Spleen (tissue), 11 donors: ENCODE measurements at regions not wholly inside any gene's neighbourhood (a gene's known extent, or its start where the extent isn't known, plus 50 kb on each side); places are given as distances from the start of the nearest gene placed in this dataset.

Experiments used
- DNase-seq: peaks from one replicate; pipeline ENCODE4 v3.0.0-alpha.2; 2020
- H3K27ac ChIP-seq, 8 donors: fragments of 200-600 bp; sonication (generic) in 7 of 8; 1 replicate in 4 of 8; 2 replicates in 4 of 8; pipeline versions ENCODE4 v1.5.0 to v1.8.0; 2016 to 2021; ENCODE audit warnings: inconsistent platforms in 4 of 8, mild to moderate bottlenecking in 4 of 8, moderate library complexity in 1 of 8
- H3K27me3 ChIP-seq, 7 donors: fragments of 200-600 bp; sonication (generic) in 6 of 7; replicated peaks in 1 of 7; 1 replicate in 4 of 7; 2 replicates in 3 of 7; pipeline versions ENCODE4 v1.5.0 to v1.8.0; 2016 to 2021; ENCODE audit warnings: inconsistent platforms in 3 of 7, mild to moderate bottlenecking in 1 of 7
- H3K36me3 ChIP-seq, 6 donors: fragments of 200-600 bp; sonication (generic) in 5 of 6; 1 replicate in 4 of 6; 2 replicates in 2 of 6; pipeline versions ENCODE4 v1.5.0 to v1.8.0; 2016 to 2021; ENCODE audit warnings: inconsistent platforms in 2 of 6
- H3K4me1 ChIP-seq, 6 donors: fragments of 200-600 bp; sonication (generic) in 5 of 6; 1 replicate in 3 of 6; 2 replicates in 3 of 6; pipeline versions ENCODE4 v1.5.0 to v1.8.0; 2016 to 2021; ENCODE audit warnings: inconsistent platforms in 3 of 6
- H3K4me3 ChIP-seq, 8 donors: fragments of 200-600 bp; sonication (generic) in 7 of 8; 1 replicate in 4 of 8; 2 replicates in 4 of 8; pipeline versions ENCODE4 v1.5.0 to v1.8.0; 2016 to 2021; ENCODE audit warnings: inconsistent platforms in 4 of 8, mild to moderate bottlenecking in 4 of 8, moderate library complexity in 2 of 8
- H3K9me3 ChIP-seq, 8 donors: fragments of 200-600 bp; sonication (generic) in 7 of 8; 1 replicate in 4 of 8; 2 replicates in 4 of 8; pipeline versions ENCODE4 v1.5.0 to v1.8.0; 2016 to 2021; ENCODE audit warnings: inconsistent platforms in 4 of 8
- POLR2A ChIP-seq, 3 donors: fragments of 450-650 bp; IDR thresholded peaks; one replicate each; pipeline ENCODE4 v1.5.1; 2017; ENCODE audit warnings: antibody characterized with exemption in 3 of 3, mild to moderate bottlenecking in 1 of 3
- POLR2AphosphoS5 ChIP-seq, 3 donors: sonication (generic); formaldehyde crosslinking; IDR thresholded peaks; one replicate each; pipeline ENCODE4 v1.5.1; 2017; ENCODE audit warnings: antibody characterized with exemption in 3 of 3
- WGBS, 5 donors: extraction: QIAGEN DNeasy Blood & Tissue Kit in 3 of 5; methylation state at CpG; one replicate each; pipeline versions ENCODE4 v1.1.5 to v1.1.7; 2013 to 2018; 5-methylcytosine and 5-hydroxymethylcytosine counted together
- intact Hi-C: fragments of 100-400 bp; cut with DNase I; formaldehyde crosslinking; loops from one replicate; pipeline ENCODE4 v1.15.0; 2023; ENCODE audit warnings: low total_unique reads
- TF ChIP-seq, protein P1 (sequence below), 11 experiments: fragments of 200-600 bp in 7 of 11; fragments of 450-650 bp in 4 of 11; sonication (generic) in 4 of 11; IDR thresholded peaks in 8 of 11; conservative IDR thresholded peaks in 3 of 11; 1 replicate in 7 of 11; 2 replicates in 4 of 11; pipeline versions ENCODE4 v1.4.0 to v1.8.0; 2016 to 2021; ENCODE audit warnings: antibody characterized with exemption in 11 of 11, inconsistent platforms in 4 of 11, mild to moderate bottlenecking in 1 of 11
- donor health status: healthy with polysubstance abuse.
- donor health status: DM: no; HTN: no; CAD: no; lungs with moderate emphysema.
- donor health status: DM: no; HTN: no; CAD: no.
- donor health status: Bipolar disorder and iron deficiency.
- donor health status: healthy.
- donor health status: DM: no; HTN: no; CAD: no.
- donor health status: DM: yes; HTN: yes; CAD: no.

DNA sequence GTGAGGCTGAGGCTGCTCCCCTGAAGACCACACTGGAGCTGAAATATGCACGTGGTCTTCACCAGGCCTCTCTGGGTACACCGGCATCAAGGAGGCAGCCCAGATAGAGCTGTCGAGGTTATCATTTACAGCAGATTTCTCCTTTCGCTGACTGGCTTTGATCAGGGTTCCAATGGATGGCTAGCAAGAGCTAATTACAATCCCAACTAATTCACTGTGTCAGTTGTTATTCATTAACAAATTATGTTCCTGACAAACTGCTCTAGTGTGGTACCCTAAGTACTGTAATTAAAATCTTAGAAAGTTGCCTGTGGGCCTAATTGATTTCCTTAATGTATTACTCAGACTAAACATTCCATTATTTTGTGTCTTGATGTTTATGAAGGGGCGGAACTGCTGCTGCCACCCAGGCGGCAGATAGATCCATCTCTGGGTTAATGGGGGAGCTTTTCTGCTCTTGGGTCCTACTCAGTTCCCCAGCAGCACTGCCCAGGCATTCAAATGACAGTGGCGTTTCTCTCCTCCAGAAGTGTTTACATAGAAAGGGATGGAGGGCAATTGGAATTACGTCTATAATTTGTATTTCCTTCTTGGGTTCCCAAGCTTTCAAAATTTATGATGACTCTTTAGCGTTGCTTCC lies 71.7 kb upstream of the RAD23B start:
- 72 to 82% (median 76%) methylated on average over 9 of the region's 9 CpGs for WGBS, 5 donors
- TF ChIP-seq POLR2AphosphoS5 (IDR thresholded peaks at IDR 0.05), result no peak
- TF ChIP-seq, protein P1, sequence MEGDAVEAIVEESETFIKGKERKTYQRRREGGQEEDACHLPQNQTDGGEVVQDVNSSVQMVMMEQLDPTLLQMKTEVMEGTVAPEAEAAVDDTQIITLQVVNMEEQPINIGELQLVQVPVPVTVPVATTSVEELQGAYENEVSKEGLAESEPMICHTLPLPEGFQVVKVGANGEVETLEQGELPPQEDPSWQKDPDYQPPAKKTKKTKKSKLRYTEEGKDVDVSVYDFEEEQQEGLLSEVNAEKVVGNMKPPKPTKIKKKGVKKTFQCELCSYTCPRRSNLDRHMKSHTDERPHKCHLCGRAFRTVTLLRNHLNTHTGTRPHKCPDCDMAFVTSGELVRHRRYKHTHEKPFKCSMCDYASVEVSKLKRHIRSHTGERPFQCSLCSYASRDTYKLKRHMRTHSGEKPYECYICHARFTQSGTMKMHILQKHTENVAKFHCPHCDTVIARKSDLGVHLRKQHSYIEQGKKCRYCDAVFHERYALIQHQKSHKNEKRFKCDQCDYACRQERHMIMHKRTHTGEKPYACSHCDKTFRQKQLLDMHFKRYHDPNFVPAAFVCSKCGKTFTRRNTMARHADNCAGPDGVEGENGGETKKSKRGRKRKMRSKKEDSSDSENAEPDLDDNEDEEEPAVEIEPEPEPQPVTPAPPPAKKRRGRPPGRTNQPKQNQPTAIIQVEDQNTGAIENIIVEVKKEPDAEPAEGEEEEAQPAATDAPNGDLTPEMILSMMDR (IDR thresholded peaks at IDR 0.05 in 8 of 11, conservative IDR thresholded peaks at IDR 0.05 in 3 of 11), result no peak
- TF ChIP-seq POLR2A (IDR thresholded peaks at IDR 0.05), result no peak

DNA sequence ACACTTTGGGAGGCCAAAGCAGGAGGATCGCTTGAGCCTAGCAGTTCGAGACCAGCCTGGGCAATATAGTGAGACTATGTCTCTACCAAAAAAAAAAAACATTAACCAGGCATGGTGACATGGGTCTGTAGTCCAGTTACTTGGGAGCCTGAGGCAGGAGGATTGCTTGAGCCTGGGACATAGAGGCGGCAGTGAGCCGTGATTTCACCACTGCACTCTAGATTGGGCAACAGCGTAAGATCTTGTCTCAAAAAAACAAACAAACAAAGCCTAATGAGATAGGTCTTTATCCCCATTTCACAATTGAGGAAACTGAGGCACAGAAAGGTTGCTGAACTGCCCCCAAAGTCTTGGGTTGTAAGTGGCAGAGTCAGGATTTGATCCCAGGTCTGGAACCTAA lies 70.5 kb upstream of the RAD23B start:
- H3K4me3 ChIP-seq, result no peak overlapping the region
- TF ChIP-seq POLR2A (IDR thresholded peaks at IDR 0.05) (no peak), POLR2AphosphoS5 (IDR thresholded peaks at IDR 0.05) (no peak)
- TF ChIP-seq, protein P1 (IDR thresholded peaks at IDR 0.05 in 8 of 11, conservative IDR thresholded peaks at IDR 0.05 in 3 of 11), result no peak
- intact Hi-C loops, result no loop called here
- no peaks in the 10 kb centered on the region for H3K9me3 ChIP-seq
- peaks cover 0 to 12% (median 0%) of the 10 kb centered on the region in 6 donors for H3K4me1 ChIP-seq
- H3K27me3 ChIP-seq, result no peaks in the 10 kb centered on the region
- DNase-seq, result no peak
- H3K27ac ChIP-seq, result peak overlapping the region in 1 of 8 donors; percentile 60
- 93 to 97% (median 95%) methylated on average over 5 of the region's 5 CpGs for WGBS, 5 donors
- H3K36me3 ChIP-seq, result no peaks in the 10 kb centered on the region

More for the DNA sequence above, 71.7 kb upstream of the RAD23B start:
- no peak for DNase-seq
- intact Hi-C loops, result no loop called here
- Histone ChIP-seq H3K27ac (no peak overlapping the region), H3K4me1 (peaks cover 0 to 12% (median 0%) of the 10 kb centered on the region in 6 donors), H3K9me3 (no peaks in the 10 kb centered on the region), H3K27me3 (no peaks in the 10 kb centered on the region), H3K36me3 (no peaks in the 10 kb centered on the region), H3K4me3 (no peak overlapping the region)

DNA sequence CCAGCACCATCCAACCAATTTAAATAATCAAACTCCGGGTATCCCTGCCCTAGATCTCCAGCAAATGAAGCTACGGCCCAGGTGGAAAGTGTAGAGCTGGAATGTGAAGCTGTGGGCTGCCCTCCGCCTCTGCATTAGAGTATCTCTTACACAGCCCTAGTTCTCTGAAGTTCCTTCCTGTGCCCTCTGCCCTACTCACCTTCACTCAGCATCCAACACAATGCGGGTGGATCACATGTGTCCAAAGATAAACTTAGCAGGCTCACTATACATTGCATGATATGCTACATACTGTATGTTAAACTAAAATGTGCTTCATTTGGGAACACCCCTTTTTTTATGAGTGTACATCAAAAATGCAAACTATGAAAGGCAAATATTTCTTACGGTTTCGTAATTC lies 70.0 kb upstream of the RAD23B start:
- TF ChIP-seq POLR2A (IDR thresholded peaks at IDR 0.05), result no peak
- TF ChIP-seq POLR2AphosphoS5 (IDR thresholded peaks at IDR 0.05), result no peak
- TF ChIP-seq, protein P1 (IDR thresholded peaks at IDR 0.05 in 8 of 11, conservative IDR thresholded peaks at IDR 0.05 in 3 of 11), result no peak
- Histone ChIP-seq H3K4me3 (no peak overlapping the region), H3K4me1 (peaks cover 0 to 12% (median 0%) of the 10 kb centered on the region in 6 donors), H3K27me3 (no peaks in the 10 kb centered on the region), H3K9me3 (no peaks in the 10 kb centered on the region), H3K36me3 (no peaks in the 10 kb centered on the region), H3K27ac (peak overlapping the region in 3 of 8 donors; percentile 10 to 60 (median 39))
- no peak for DNase-seq
- 74 to 88% (median 82%) methylated on average over 6 of the region's 6 CpGs for WGBS, 5 donors
- intact Hi-C loops, result no loop called here

DNA sequence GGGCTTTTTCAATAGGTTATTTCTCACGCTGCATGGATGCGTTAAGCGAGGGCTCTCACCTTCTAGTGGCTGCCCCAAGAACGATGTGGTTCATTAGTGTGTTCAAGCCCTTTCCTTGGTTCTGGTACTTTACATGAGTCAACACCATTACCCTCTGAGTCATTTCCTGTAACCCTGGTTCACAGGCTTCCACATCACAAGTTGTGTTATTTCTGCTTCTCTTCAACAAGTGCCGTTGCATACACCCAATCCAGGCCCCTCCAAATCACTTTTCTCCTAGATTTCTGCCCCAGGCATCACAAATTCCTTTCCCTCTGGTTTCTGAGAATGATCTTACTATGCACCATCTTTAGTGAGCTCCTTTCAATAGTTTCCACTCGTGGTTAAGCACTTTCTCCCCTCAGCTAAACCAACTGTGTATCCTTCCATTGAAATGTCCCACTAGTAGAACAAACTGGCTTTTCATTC lies 69.5 kb upstream of the RAD23B start:
- DNase-seq, result no peak
- intact Hi-C loops, result no loop called here
- TF ChIP-seq POLR2AphosphoS5 (IDR thresholded peaks at IDR 0.05), result peak in 1 of 3 donors; percentile 10
- TF ChIP-seq, protein P1 (IDR thresholded peaks at IDR 0.05 in 8 of 11, conservative IDR thresholded peaks at IDR 0.05 in 3 of 11), result no peak
- Histone ChIP-seq H3K36me3 (no peaks in the 10 kb centered on the region), H3K4me3 (no peak overlapping the region), H3K4me1 (peaks cover 0 to 13% (median under 1%) of the 10 kb centered on the region in 6 donors), H3K9me3 (no peaks in the 10 kb centered on the region), H3K27ac (peak overlapping the region in 3 of 8 donors; percentile 10 to 60 (median 39)), H3K27me3 (no peaks in the 10 kb centered on the region)
- WGBS, 5 donors, result 38 to 56% (median 52%) methylated on average over 6 of the region's 6 CpGs
